AG08395 (cell line): ENCODE measurements at regions not wholly inside any gene's neighbourhood (a gene's known extent, or its start where the extent isn't known, plus 50 kb on each side); places are given as distances from the start of the nearest gene placed in this dataset.

Experiments
- DNase-seq: peaks from one replicate; pipeline ENCODE4 v3.0.0; 2012; ENCODE audit warnings: mixed read lengths, low spot score

- DNase-seq = peak; percentile 37
These were observed 113.7 kb upstream of the DHX40 start for GRCh38 chr17:59451706-59452105.

GRCh38 chr17:59454633-59455105, 110.7 kb upstream of the DHX40 start:
- no peak for DNase-seq

- no peak for DNase-seq
These were observed 109.0 kb upstream of the DHX40 start for GRCh38 chr17:59456428-59456827.

GRCh38 chr17:59456923-59457615, 108.3 kb upstream of the DHX40 start:
- no peak for DNase-seq

- DNase-seq = no peak
These were observed 103.0 kb upstream of the DHX40 start for GRCh38 chr17:59462385-59462784.

- DNase-seq = no peak
These were observed 101.2 kb upstream of the DHX40 start for GRCh38 chr17:59464246-59464645.

GRCh38 chr17:59465949-59466307, 99.5 kb upstream of the DHX40 start:
- no peak for DNase-seq

GRCh38 chr17:59466946-59467801, 98.2 kb upstream of the DHX40 start:
- no peak for DNase-seq

GRCh38 chr17:59469786-59470485, 95.5 kb upstream of the DHX40 start:
- DNase-seq = no peak

- DNase-seq = no peak
These were observed 94.6 kb upstream of the DHX40 start for GRCh38 chr17:59470624-59471297.

GRCh38 chr17:59476413-59476812, 89.0 kb upstream of the DHX40 start:
- DNase-seq = no peak

GRCh38 chr17:59479141-59479540, 86.3 kb upstream of the DHX40 start:
- DNase-seq = no peak

GRCh38 chr17:59483860-59484259, 81.5 kb upstream of the DHX40 start:
- DNase-seq = no peak

GRCh38 chr17:59485015-59485414, 80.4 kb upstream of the DHX40 start:
- no peak for DNase-seq

- no peak for DNase-seq
These were observed 79.5 kb upstream of the DHX40 start for GRCh38 chr17:59485946-59486345.

GRCh38 chr17:59487161-59487873, 78.1 kb upstream of the DHX40 start:
- DNase-seq = peak; percentile 36

- no peak for DNase-seq
These were observed 76.6 kb upstream of the DHX40 start for GRCh38 chr17:59488805-59489204.

GRCh38 chr17:59490216-59490615, 75.2 kb upstream of the DHX40 start:
- no peak for DNase-seq

GRCh38 chr17:59491353-59492090, 73.9 kb upstream of the DHX40 start:
- DNase-seq = no peak

GRCh38 chr17:59492091-59492451, 73.3 kb upstream of the DHX40 start:
- DNase-seq = no peak

- no peak for DNase-seq
These were observed 71.5 kb upstream of the DHX40 start for GRCh38 chr17:59493867-59494266.
